DOHH2 (cell line): ENCODE measurements at regions not wholly inside any gene's neighbourhood (a gene's known extent, or its start where the extent isn't known, plus 50 kb on each side); places are given as distances from the start of the nearest gene placed in this dataset.
"Not testable (repeated sequence)": the region's sequence is repeated elsewhere in the genome, so short reads cannot be mapped to it uniquely, and the experiment has no call there.

Experiments
- H3F3A ChIP-seq: fragments of 200-600 bp; sonication (generic), shearing (Covaris generic); 2 replicates; pipeline ENCODE4 v1.6.0; 2016; ENCODE audit warnings: antibody characterized with exemption, mild to moderate bottlenecking; ENCODE audit not compliant: control insufficient read depth, insufficient read depth
- H3K27ac ChIP-seq: fragments of 200-600 bp; sonication (generic); 2 replicates; pipeline ENCODE4 v1.5.1; 2014; ENCODE audit warnings: low read depth, mild to moderate bottlenecking, low read length, moderate library complexity
- H3K27me3 ChIP-seq: fragments of 200-600 bp; sonication (generic); 2 replicates; pipeline ENCODE4 v1.6.1; 2014; ENCODE audit warnings: mild to moderate bottlenecking, low read length, mixed read lengths; ENCODE audit not compliant: control insufficient read depth
- H3K36me3 ChIP-seq: fragments of 200-600 bp; sonication (generic); 2 replicates; pipeline ENCODE4 v1.6.1; 2014; ENCODE audit warnings: mild to moderate bottlenecking, low read length, moderate library complexity, mixed read lengths; ENCODE audit not compliant: control insufficient read depth
- H3K4me1 ChIP-seq: fragments of 200-600 bp; sonication (generic); 2 replicates; pipeline ENCODE4 v1.6.1; 2014; ENCODE audit warnings: mild to moderate bottlenecking, low read length, mixed read lengths; ENCODE audit not compliant: control insufficient read depth
- H3K4me2 ChIP-seq: fragments of 200-600 bp; sonication (generic); 2 replicates; pipeline ENCODE4 v1.6.0; 2014; ENCODE audit warnings: mild to moderate bottlenecking, low read length, moderate library complexity
- H3K4me3 ChIP-seq: fragments of 200-600 bp; sonication (generic); 2 replicates; pipeline ENCODE4 v1.5.1; 2014; ENCODE audit warnings: mild to moderate bottlenecking, low read length, mixed read lengths
- H3K79me2 ChIP-seq: fragments of 200-600 bp; sonication (generic); 2 replicates; pipeline ENCODE4 v1.6.1; 2014; ENCODE audit warnings: mild to moderate bottlenecking, low read length, mixed read lengths; ENCODE audit not compliant: control insufficient read depth
- H3K9me2 ChIP-seq: fragments of 200-600 bp; sonication (generic); replicated peaks from 2 replicates; pipeline ENCODE4 v1.6.1; 2014; ENCODE audit warnings: mild to moderate bottlenecking, low read length, mixed read lengths; ENCODE audit not compliant: control insufficient read depth
- H3K9me3 ChIP-seq: fragments of 200-600 bp; sonication (generic); 2 replicates; pipeline ENCODE4 v1.6.1; 2014; ENCODE audit warnings: antibody characterized with exemption, low read length, mixed read lengths; ENCODE audit not compliant: control insufficient read depth, insufficient read depth
- H4K20me1 ChIP-seq: fragments of 200-600 bp; sonication (generic); 2 replicates; pipeline ENCODE4 v1.6.0; 2014; ENCODE audit warnings: low read depth, mild to moderate bottlenecking, antibody characterized with exemption, low read length, moderate library complexity; ENCODE audit not compliant: control insufficient read depth, insufficient read depth
- CTCF ChIP-seq: fragments of 200-600 bp; sonication (generic); IDR thresholded peaks from one replicate; pipeline ENCODE4 v1.5.1; 2014; ENCODE audit warnings: antibody characterized with exemption, mild to moderate bottlenecking, low read depth, low read length; ENCODE audit not compliant: poor library complexity, severe bottlenecking
- EZH2phosphoT487 ChIP-seq: fragments of 200-600 bp; sonication (generic); IDR thresholded peaks from 2 replicates; pipeline ENCODE4 v1.6.1; 2017; ENCODE audit warnings: borderline replicate concordance, mild to moderate bottlenecking, antibody characterized with exemption, low read length, moderate library complexity, mixed read lengths

- Histone ChIP-seq H3K27me3 (no peaks in the 10 kb centered on the region), H3F3A (no peaks in the 10 kb centered on the region), H4K20me1 (no peaks in the 10 kb centered on the region), H3K4me1 (no peaks in the 10 kb centered on the region), H3K9me2 (no peaks in the 10 kb centered on the region), H3K4me3 (no peak overlapping the region), H3K36me3 (no peaks in the 10 kb centered on the region), H3K79me2 (no peaks in the 10 kb centered on the region), H3K27ac (no peak overlapping the region), H3K4me2 (no peak overlapping the region), H3K9me3 (no peaks in the 10 kb centered on the region)
- TF ChIP-seq CTCF (no peak), EZH2phosphoT487 (no peak)
Observed at GRCh38 chr10:37003126-37003525, 122.3 kb upstream of the ANKRD30A start.

GRCh38 chr10:36995806-36996205 lies 129.6 kb upstream of the ANKRD30A start:
- H4K20me1 ChIP-seq, H3K27ac ChIP-seq, H3K4me1 ChIP-seq, H3K27me3 ChIP-seq, H3K4me2 ChIP-seq, H3F3A ChIP-seq, H3K9me2 ChIP-seq, H3K4me3 ChIP-seq, H3K79me2 ChIP-seq, H3K36me3 ChIP-seq, H3K9me3 ChIP-seq: not testable (repeated sequence)

- no peaks in the 10 kb centered on the region for H3K36me3 ChIP-seq
- no peaks in the 10 kb centered on the region for H4K20me1 ChIP-seq
- no peaks in the 10 kb centered on the region for H3K9me2 ChIP-seq
- no peak overlapping the region for H3K27ac ChIP-seq
- H3K79me2 ChIP-seq: no peaks in the 10 kb centered on the region
- TF ChIP-seq EZH2phosphoT487 (no peak), CTCF (no peak)
- no peaks in the 10 kb centered on the region for H3F3A ChIP-seq
- no peaks in the 10 kb centered on the region; the same call in 1 of the 2 replicates for H3K9me3 ChIP-seq
- H3K4me1 ChIP-seq: no peaks in the 10 kb centered on the region
- no peak overlapping the region for H3K4me3 ChIP-seq
- H3K27me3 ChIP-seq: no peaks in the 10 kb centered on the region
- H3K4me2 ChIP-seq: no peak overlapping the region
Observed at GRCh38 chr10:36994886-36995285, 130.5 kb upstream of the ANKRD30A start.

- Histone ChIP-seq H3K79me2 (no peaks in the 10 kb centered on the region), H3K4me3 (no peak overlapping the region), H3K27ac (no peak overlapping the region), H3K36me3 (no peaks in the 10 kb centered on the region), H3K4me1 (no peaks in the 10 kb centered on the region), H3K9me2 (no peaks in the 10 kb centered on the region), H3K4me2 (no peak overlapping the region), H3K27me3 (no peaks in the 10 kb centered on the region), H3F3A (no peaks in the 10 kb centered on the region), H3K9me3 (peaks cover 5% of the 10 kb centered on the region; the same call in 1 of the 2 replicates), H4K20me1 (no peaks in the 10 kb centered on the region)
- no peak for TF ChIP-seq CTCF
- TF ChIP-seq EZH2phosphoT487: no peak
Observed at GRCh38 chr10:36989233-36989632, 136.2 kb upstream of the ANKRD30A start.
